ENCODE measurements at regions not wholly inside any gene's neighbourhood (a gene's known extent, or its start where the extent isn't known, plus 50 kb on each side); places are given as distances from the start of the nearest gene placed in this dataset.

DNA sequence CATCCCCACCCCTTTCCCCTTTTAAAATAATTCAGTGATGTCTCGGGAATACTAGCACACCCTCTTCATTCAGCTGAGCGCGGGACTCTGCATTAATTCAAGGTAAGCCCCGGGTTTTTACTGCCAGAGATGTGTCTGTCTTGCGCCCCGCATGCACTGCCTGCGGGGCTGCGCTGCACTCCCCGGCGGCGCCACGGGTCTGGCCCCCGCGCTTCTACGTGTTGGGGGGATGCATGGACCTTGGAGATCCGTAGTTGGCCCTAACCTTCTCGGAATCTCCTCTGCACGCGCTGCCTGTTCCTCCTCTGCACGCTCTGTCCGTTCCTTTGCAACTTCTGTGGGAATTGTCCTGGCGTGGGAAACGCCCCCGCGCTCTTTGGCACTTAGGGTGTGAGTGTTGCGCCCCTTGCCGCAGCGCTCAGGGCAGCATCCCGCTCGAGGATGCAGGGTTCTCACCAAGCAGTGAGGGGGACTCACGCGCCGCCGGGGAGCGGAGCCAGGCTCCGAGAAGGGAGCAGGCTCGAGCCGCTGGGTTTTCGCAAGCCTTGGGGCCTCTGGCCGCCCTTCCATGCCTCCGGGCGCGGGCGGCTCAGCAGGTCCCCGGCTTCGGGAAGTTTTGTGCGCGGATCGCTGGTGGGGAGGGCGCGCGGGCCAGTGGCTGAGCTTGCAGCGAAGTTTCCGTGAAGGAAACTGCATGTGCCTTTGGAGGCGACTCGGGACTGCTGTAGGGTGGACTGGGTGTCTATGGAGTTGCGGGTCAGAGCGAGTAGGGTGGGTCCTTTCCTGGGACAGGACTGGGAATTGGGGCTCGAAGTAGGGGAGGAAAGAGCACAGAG is 165.1 kb upstream of the CACNA1E start (continued):
- TF ChIP-seq, protein P1, sequence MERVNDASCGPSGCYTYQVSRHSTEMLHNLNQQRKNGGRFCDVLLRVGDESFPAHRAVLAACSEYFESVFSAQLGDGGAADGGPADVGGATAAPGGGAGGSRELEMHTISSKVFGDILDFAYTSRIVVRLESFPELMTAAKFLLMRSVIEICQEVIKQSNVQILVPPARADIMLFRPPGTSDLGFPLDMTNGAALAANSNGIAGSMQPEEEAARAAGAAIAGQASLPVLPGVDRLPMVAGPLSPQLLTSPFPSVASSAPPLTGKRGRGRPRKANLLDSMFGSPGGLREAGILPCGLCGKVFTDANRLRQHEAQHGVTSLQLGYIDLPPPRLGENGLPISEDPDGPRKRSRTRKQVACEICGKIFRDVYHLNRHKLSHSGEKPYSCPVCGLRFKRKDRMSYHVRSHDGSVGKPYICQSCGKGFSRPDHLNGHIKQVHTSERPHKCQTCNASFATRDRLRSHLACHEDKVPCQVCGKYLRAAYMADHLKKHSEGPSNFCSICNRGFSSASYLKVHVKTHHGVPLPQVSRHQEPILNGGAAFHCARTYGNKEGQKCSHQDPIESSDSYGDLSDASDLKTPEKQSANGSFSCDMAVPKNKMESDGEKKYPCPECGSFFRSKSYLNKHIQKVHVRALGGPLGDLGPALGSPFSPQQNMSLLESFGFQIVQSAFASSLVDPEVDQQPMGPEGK (tag by site-specific recombination; IDR thresholded peaks at IDR 0.05): no peak
- no peak for TF ChIP-seq ZNF10 (tag by site-specific recombination; IDR thresholded peaks at IDR 0.05)
- no peak for TF ChIP-seq MZF1 (tag by site-specific recombination; IDR thresholded peaks at IDR 0.05; ENCODE audit: borderline replicate concordance)
- no peak for TF ChIP-seq ZNF571 (tag by site-specific recombination; IDR thresholded peaks at IDR 0.05)
- TF ChIP-seq ZNF274 (IDR thresholded peaks at IDR 0.05; ENCODE audit: low read length): no peak
- TF ChIP-seq ZNF274 (tag by site-specific recombination; IDR thresholded peaks at IDR 0.05; ENCODE audit: borderline replicate concordance): no peak
- no peak for TF ChIP-seq HOXD13 (CRISPR knock-in tag; IDR thresholded peaks at IDR 0.05; ENCODE audit: borderline replicate concordance)
- TF ChIP-seq, protein P2, sequence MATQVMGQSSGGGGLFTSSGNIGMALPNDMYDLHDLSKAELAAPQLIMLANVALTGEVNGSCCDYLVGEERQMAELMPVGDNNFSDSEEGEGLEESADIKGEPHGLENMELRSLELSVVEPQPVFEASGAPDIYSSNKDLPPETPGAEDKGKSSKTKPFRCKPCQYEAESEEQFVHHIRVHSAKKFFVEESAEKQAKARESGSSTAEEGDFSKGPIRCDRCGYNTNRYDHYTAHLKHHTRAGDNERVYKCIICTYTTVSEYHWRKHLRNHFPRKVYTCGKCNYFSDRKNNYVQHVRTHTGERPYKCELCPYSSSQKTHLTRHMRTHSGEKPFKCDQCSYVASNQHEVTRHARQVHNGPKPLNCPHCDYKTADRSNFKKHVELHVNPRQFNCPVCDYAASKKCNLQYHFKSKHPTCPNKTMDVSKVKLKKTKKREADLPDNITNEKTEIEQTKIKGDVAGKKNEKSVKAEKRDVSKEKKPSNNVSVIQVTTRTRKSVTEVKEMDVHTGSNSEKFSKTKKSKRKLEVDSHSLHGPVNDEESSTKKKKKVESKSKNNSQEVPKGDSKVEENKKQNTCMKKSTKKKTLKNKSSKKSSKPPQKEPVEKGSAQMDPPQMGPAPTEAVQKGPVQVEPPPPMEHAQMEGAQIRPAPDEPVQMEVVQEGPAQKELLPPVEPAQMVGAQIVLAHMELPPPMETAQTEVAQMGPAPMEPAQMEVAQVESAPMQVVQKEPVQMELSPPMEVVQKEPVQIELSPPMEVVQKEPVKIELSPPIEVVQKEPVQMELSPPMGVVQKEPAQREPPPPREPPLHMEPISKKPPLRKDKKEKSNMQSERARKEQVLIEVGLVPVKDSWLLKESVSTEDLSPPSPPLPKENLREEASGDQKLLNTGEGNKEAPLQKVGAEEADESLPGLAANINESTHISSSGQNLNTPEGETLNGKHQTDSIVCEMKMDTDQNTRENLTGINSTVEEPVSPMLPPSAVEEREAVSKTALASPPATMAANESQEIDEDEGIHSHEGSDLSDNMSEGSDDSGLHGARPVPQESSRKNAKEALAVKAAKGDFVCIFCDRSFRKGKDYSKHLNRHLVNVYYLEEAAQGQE (tag by site-specific recombination; IDR thresholded peaks at IDR 0.05): 0 out of 2 replicates have a peak, but pooled peaks have one; percentile 2
- no peak for TF ChIP-seq KLF1 (tag by site-specific recombination; IDR thresholded peaks at IDR 0.05)
- no peak for TF ChIP-seq SCRT2 (tag by site-specific recombination; IDR thresholded peaks at IDR 0.05)
- TF ChIP-seq ZXDB (tag by site-specific recombination; IDR thresholded peaks at IDR 0.05): no peak
- no peak for TF ChIP-seq ZSCAN30 (tag by site-specific recombination; IDR thresholded peaks at IDR 0.05)
- TF ChIP-seq ZNF311 (tag by site-specific recombination; IDR thresholded peaks at IDR 0.05; ENCODE audit: borderline replicate concordance): no peak
- peak; percentile 81 for TF ChIP-seq ZFHX2 (tag by site-specific recombination; conservative IDR thresholded peaks at IDR 0.05)
- 0 out of 2 replicates have a peak, but pooled peaks have one; percentile 25 for TF ChIP-seq EGR2 (tag by site-specific recombination; IDR thresholded peaks at IDR 0.05; ENCODE audit: low read depth)
- TF ChIP-seq, protein P3, sequence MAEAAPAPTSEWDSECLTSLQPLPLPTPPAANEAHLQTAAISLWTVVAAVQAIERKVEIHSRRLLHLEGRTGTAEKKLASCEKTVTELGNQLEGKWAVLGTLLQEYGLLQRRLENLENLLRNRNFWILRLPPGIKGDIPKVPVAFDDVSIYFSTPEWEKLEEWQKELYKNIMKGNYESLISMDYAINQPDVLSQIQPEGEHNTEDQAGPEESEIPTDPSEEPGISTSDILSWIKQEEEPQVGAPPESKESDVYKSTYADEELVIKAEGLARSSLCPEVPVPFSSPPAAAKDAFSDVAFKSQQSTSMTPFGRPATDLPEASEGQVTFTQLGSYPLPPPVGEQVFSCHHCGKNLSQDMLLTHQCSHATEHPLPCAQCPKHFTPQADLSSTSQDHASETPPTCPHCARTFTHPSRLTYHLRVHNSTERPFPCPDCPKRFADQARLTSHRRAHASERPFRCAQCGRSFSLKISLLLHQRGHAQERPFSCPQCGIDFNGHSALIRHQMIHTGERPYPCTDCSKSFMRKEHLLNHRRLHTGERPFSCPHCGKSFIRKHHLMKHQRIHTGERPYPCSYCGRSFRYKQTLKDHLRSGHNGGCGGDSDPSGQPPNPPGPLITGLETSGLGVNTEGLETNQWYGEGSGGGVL (tag by site-specific recombination; IDR thresholded peaks at IDR 0.05): no peak; the same call in 1 of the 2 replicates
- no peak for TF ChIP-seq ZNF157 (tag by site-specific recombination; IDR thresholded peaks at IDR 0.05)
- TF ChIP-seq, protein P4, sequence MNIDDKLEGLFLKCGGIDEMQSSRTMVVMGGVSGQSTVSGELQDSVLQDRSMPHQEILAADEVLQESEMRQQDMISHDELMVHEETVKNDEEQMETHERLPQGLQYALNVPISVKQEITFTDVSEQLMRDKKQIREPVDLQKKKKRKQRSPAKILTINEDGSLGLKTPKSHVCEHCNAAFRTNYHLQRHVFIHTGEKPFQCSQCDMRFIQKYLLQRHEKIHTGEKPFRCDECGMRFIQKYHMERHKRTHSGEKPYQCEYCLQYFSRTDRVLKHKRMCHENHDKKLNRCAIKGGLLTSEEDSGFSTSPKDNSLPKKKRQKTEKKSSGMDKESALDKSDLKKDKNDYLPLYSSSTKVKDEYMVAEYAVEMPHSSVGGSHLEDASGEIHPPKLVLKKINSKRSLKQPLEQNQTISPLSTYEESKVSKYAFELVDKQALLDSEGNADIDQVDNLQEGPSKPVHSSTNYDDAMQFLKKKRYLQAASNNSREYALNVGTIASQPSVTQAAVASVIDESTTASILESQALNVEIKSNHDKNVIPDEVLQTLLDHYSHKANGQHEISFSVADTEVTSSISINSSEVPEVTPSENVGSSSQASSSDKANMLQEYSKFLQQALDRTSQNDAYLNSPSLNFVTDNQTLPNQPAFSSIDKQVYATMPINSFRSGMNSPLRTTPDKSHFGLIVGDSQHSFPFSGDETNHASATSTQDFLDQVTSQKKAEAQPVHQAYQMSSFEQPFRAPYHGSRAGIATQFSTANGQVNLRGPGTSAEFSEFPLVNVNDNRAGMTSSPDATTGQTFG (tag by site-specific recombination; IDR thresholded peaks at IDR 0.05; ENCODE audit: borderline replicate concordance): no peak
- TF ChIP-seq ZNF426 (tag by site-specific recombination; IDR thresholded peaks at IDR 0.05): no peak
- TF ChIP-seq YY2 (tag by site-specific recombination; IDR thresholded peaks at IDR 0.05): no peak
- no peak for TF ChIP-seq ZNF776 (tag by site-specific recombination; IDR thresholded peaks at IDR 0.05; ENCODE audit: borderline replicate concordance)
- TF ChIP-seq ZNF785 (tag by site-specific recombination; IDR thresholded peaks at IDR 0.05): no peak
- no peak for TF ChIP-seq ZNF23 (tag by site-specific recombination; IDR thresholded peaks at IDR 0.05; ENCODE audit: borderline replicate concordance)
- TF ChIP-seq, protein P5, sequence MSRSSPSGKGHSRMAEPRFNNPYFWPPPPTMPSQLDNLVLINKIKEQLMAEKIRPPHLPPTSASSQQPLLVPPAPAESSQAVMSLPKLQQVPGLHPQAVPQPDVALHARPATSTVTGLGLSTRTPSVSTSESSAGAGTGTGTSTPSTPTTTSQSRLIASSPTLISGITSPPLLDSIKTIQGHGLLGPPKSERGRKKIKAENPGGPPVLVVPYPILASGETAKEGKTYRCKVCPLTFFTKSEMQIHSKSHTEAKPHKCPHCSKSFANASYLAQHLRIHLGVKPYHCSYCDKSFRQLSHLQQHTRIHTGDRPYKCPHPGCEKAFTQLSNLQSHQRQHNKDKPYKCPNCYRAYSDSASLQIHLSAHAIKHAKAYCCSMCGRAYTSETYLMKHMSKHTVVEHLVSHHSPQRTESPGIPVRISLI (tag by site-specific recombination; IDR thresholded peaks at IDR 0.05): no peak
